HCT116 (cell line): ENCODE measurements at regions not wholly inside any gene's neighbourhood (a gene's known extent, or its start where the extent isn't known, plus 50 kb on each side); places are given as distances from the start of the nearest gene placed in this dataset.

Experiments used
- EZH2 ChIP-seq: fragments of 200-600 bp; sonication (generic); IDR thresholded peaks from 2 replicates; pipeline ENCODE4 v1.6.1; 2017; ENCODE audit warnings: antibody characterized with exemption, mixed run types
- MAX ChIP-seq: IDR thresholded peaks from 2 replicates; pipeline ENCODE4 v1.6.1; 2012
- YY1 ChIP-seq: IDR thresholded peaks from 2 replicates; pipeline ENCODE4 v1.6.1; 2011; ENCODE audit warnings: low read length, low read depth, moderate library complexity, mild to moderate bottlenecking; ENCODE audit not compliant: insufficient replicate concordance; ENCODE audit errors: extremely low read depth
- TF ChIP-seq, protein P1 (sequence below), 3 experiments: fragments of 200-600 bp in 1 of 3; sonication (generic) in 1 of 3; IDR thresholded peaks in 2 of 3; conservative IDR thresholded peaks in 1 of 3; 2 replicates each; pipeline ENCODE4 v1.5.1; 2012 to 2017; ENCODE audit warnings: low read depth in 2 of 3, low read length in 2 of 3, antibody characterized with exemption in 1 of 3, borderline replicate concordance in 1 of 3, control low read depth in 1 of 3, mild to moderate bottlenecking in 1 of 3, mixed read lengths in 1 of 3, mixed run types in 1 of 3, moderate library complexity in 1 of 3; ENCODE audit not compliant: insufficient read depth in 1 of 3

- TF ChIP-seq EZH2 (no peak), YY1 (no peak), MAX (no peak)
- TF ChIP-seq, protein P1, sequence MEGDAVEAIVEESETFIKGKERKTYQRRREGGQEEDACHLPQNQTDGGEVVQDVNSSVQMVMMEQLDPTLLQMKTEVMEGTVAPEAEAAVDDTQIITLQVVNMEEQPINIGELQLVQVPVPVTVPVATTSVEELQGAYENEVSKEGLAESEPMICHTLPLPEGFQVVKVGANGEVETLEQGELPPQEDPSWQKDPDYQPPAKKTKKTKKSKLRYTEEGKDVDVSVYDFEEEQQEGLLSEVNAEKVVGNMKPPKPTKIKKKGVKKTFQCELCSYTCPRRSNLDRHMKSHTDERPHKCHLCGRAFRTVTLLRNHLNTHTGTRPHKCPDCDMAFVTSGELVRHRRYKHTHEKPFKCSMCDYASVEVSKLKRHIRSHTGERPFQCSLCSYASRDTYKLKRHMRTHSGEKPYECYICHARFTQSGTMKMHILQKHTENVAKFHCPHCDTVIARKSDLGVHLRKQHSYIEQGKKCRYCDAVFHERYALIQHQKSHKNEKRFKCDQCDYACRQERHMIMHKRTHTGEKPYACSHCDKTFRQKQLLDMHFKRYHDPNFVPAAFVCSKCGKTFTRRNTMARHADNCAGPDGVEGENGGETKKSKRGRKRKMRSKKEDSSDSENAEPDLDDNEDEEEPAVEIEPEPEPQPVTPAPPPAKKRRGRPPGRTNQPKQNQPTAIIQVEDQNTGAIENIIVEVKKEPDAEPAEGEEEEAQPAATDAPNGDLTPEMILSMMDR (IDR thresholded peaks at IDR 0.05 in 2 of 3, conservative IDR thresholded peaks at IDR 0.05 in 1 of 3; ENCODE audit: borderline replicate concordance in 1 of 3, insufficient read depth in 1 of 3, low read depth in 2 of 3, low read length in 2 of 3) = no peak
These were observed 99.4 kb upstream of the MCHR2 start for GRCh38 chr6:100093405-100093804.
